GM19351 (cell line): ENCODE measurements at regions not wholly inside any gene's neighbourhood (a gene's known extent, or its start where the extent isn't known, plus 50 kb on each side); places are given as distances from the start of the nearest gene placed in this dataset.
"Not testable (repeated sequence)": the region's sequence is repeated elsewhere in the genome, so short reads cannot be mapped to it uniquely, and the experiment has no call there.

Experiments
- ATAC-seq: cut with Tn5 transposase; IDR thresholded peaks from one replicate; pipeline ENCODE4 v1.9.1; 2021; ENCODE audit warnings: mild to moderate bottlenecking, moderate library complexity; ENCODE audit not compliant: unreplicated experiment

DNA sequence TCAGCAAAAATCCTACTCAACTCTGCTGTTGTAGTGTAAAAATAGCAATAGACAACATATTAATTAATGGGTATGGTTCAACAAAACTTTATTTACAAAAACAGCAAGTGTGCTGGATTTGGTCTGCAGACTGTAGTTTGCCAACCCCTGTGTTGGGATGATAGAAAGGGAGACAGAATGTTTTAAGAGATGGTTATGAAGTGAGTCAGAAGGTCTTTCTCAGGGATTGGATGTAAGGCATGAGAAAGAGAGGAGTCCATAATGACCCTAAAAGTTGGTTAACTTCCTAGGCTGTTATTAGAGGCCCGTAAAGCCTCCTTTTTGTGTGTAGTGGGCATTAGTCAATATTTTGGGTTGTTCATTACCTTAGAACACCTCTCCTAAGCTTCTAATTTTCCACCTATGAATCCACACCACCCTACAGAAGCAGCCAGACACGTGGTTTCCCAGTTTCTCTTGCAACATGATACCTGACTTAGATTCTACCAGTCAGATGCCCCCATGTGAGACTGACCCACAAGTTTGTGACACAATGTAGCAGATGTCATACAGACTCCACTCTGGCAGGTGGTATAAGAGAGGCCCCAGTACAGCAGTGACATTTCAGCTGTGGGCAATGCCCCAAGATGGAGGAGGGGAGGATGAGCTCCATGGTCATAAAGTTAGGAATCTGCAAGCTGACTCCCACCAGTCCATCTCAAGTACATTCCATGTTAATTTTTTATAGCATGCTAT, 1015.6 kb downstream of the KCNMA1 start:
- ATAC-seq, result no peak

GRCh38 chr10:76618641-76619040, 1019.0 kb downstream of the KCNMA1 start:
- ATAC-seq, result no peak

GRCh38 chr10:76618171-76618570, 1019.4 kb downstream of the KCNMA1 start:
- ATAC-seq, result no peak

DNA sequence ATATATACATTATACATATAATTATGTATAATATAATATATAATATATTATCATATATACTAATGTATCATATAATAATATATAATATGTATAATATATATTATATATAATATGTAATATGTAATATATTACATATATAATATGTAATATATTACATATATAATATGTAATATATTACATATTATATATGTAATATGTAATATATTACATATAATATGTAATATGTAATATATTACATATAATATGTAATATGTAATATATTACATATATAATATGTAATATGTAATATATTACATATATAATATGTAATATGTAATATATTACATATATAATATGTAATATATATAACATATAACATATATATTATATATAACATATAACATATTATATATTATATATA, 1020.9 kb downstream of the KCNMA1 start:
- not testable (repeated sequence) for ATAC-seq

- no peak for ATAC-seq
These were observed 1022.6 kb downstream of the KCNMA1 start for GRCh38 chr10:76615049-76615448.
